ENCODE measurements at regions not wholly inside any gene's neighbourhood (a gene's known extent, or its start where the extent isn't known, plus 50 kb on each side); places are given as distances from the start of the nearest gene placed in this dataset.
"Not testable (repeated sequence)": the region's sequence is repeated elsewhere in the genome, so short reads cannot be mapped to it uniquely, and the experiment has no call there.

- WGBS, 2 donors (ENCODE audit: low coverage in 1 of 2) = 75 to 80% methylated on average over 1 to 2 of the region's 11 CpGs
- H3K27ac ChIP-seq, ATAC-seq, H3K9me3 ChIP-seq, H3K4me3 ChIP-seq, H3K27me3 ChIP-seq, H3K36me3 ChIP-seq, H3K4me1 ChIP-seq: not testable (repeated sequence)
Measured at GRCh38 chr17:16837468-16838266, 134.3 kb downstream of the TNFRSF13B start.

GRCh38 chr17:16836315-16836915, 135.5 kb downstream of the TNFRSF13B start:
- H3K4me3 ChIP-seq, H3K9me3 ChIP-seq, ATAC-seq, H3K36me3 ChIP-seq, H3K27ac ChIP-seq, H3K27me3 ChIP-seq, H3K4me1 ChIP-seq: not testable (repeated sequence)
- 10% methylated on average over 2 of the region's 12 CpGs; no CpG with 5 or more reads in 1 of the 2 donors for WGBS, 2 donors (ENCODE audit: low coverage in 1 of 2)

GRCh38 chr17:16833517-16833916, 138.4 kb downstream of the TNFRSF13B start:
- not testable (repeated sequence) for H3K4me1 ChIP-seq, H3K27me3 ChIP-seq, H3K4me3 ChIP-seq, H3K9me3 ChIP-seq, H3K36me3 ChIP-seq, H3K27ac ChIP-seq, ATAC-seq
- WGBS, 2 donors (ENCODE audit: low coverage in 1 of 2) = no CpG with 5 or more reads among the region's 12 CpGs

GRCh38 chr17:16832853-16833252, 139.1 kb downstream of the TNFRSF13B start:
- not testable (repeated sequence) for H3K27ac ChIP-seq, H3K4me3 ChIP-seq, H3K9me3 ChIP-seq, H3K4me1 ChIP-seq, H3K36me3 ChIP-seq, H3K27me3 ChIP-seq, ATAC-seq
- WGBS, 2 donors (ENCODE audit: low coverage in 1 of 2) = no CpG with 5 or more reads among the region's 8 CpGs

- H3K27ac ChIP-seq, ATAC-seq, H3K4me3 ChIP-seq, H3K27me3 ChIP-seq, H3K4me1 ChIP-seq, H3K36me3 ChIP-seq, H3K9me3 ChIP-seq: not testable (repeated sequence)
- no CpG with 5 or more reads among the region's 14 CpGs for WGBS, 2 donors (ENCODE audit: low coverage in 1 of 2)
Measured at GRCh38 chr17:16832206-16832605, 139.7 kb downstream of the TNFRSF13B start.

- H3K36me3 ChIP-seq, H3K4me1 ChIP-seq, H3K27me3 ChIP-seq, H3K4me3 ChIP-seq, H3K9me3 ChIP-seq, H3K27ac ChIP-seq, ATAC-seq: not testable (repeated sequence)
- WGBS, 2 donors (ENCODE audit: low coverage in 1 of 2) = no CpG with 5 or more reads among the region's 6 CpGs
Measured at GRCh38 chr17:16830770-16831169, 140.7 kb downstream of the CCDC144A start.

- H3K4me3 ChIP-seq, H3K9me3 ChIP-seq, H3K4me1 ChIP-seq, ATAC-seq, H3K27ac ChIP-seq, H3K27me3 ChIP-seq, H3K36me3 ChIP-seq: not testable (repeated sequence)
- no CpG with 5 or more reads among the region's 12 CpGs for WGBS, 2 donors (ENCODE audit: low coverage in 1 of 2)
Measured at GRCh38 chr17:16830219-16830618, 140.2 kb downstream of the CCDC144A start.
